Tibial nerve (tissue), 4 donors: ENCODE measurements at regions not wholly inside any gene's neighbourhood (a gene's known extent, or its start where the extent isn't known, plus 50 kb on each side); places are given as distances from the start of the nearest gene placed in this dataset.

Experiments
- CTCF ChIP-seq, 5 experiments: fragments of 200-600 bp in 3 of 5; fragments of 450-650 bp in 2 of 5; sonication (generic) in 3 of 5; IDR thresholded peaks; one replicate each; pipeline ENCODE4 v1.5.1; 2016 to 2019; ENCODE audit warnings: antibody characterized with exemption in 5 of 5, mild to moderate bottlenecking in 3 of 5, moderate library complexity in 2 of 5
- EP300 ChIP-seq, 2 donors: sonication (generic); formaldehyde crosslinking; IDR thresholded peaks; one replicate each; pipeline ENCODE4 v1.6.1; 2017; ENCODE audit warnings: antibody characterized with exemption in 2 of 2, mild to moderate bottlenecking in 1 of 2
- POLR2A ChIP-seq, 2 donors: fragments of 450-650 bp; IDR thresholded peaks; one replicate each; pipeline ENCODE4 v1.6.1; 2017; ENCODE audit warnings: antibody characterized with exemption in 2 of 2, mild to moderate bottlenecking in 2 of 2, moderate library complexity in 2 of 2

- TF ChIP-seq CTCF (IDR thresholded peaks at IDR 0.05) (no peak), POLR2A (IDR thresholded peaks at IDR 0.05) (no peak), EP300 (IDR thresholded peaks at IDR 0.05) (no peak)
Observed at GRCh38 chr15:26032162-26032846, 169.2 kb upstream of the ATP10A start.
